Stimulated activated CD4-positive, alpha-beta T cell treated with anti-CD3 and anti-CD28 coated beads, TNF-alpha, amount 100 ng/mL, for 48 hours (primary cell): ENCODE measurements at regions not wholly inside any gene's neighbourhood (a gene's known extent, or its start where the extent isn't known, plus 50 kb on each side); places are given as distances from the start of the nearest gene placed in this dataset.
"Not testable (repeated sequence)": the region's sequence is repeated elsewhere in the genome, so short reads cannot be mapped to it uniquely, and the experiment has no call there.

Source experiments
- DNase-seq, 3 donors: peaks; one replicate each; pipeline ENCODE4 v3.0.0-alpha.2; 2020; ENCODE audit warnings: low read depth in 3 of 3

- DNase-seq: no peak
Measured at GRCh38 chr2:172259827-172260226, 157.1 kb upstream of the DLX2 start.

- no peak for DNase-seq
Measured at GRCh38 chr2:172260336-172260735, 157.6 kb upstream of the DLX2 start.

DNA sequence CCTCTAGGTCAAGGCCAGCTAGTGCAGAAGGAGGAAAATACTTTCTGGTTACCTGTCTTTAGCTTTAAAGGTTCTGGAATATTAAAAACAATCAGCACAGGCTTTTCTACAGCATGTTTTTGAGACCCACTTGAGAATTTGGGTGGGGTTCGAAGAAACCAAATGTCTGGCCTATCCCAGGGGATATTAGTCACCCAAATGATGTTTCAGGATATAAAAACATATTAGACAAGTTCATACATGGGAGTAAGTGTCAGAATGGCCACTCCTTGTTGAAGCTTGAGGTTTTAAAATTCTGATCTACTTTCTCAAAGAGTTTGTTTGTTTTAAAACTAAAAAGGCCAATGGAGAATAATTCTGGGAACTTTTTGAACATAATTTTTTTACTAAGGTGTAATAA lies 158.6 kb upstream of the DLX2 start:
- no peak for DNase-seq

GRCh38 chr2:172262486-172262885 lies 159.8 kb upstream of the DLX2 start:
- no peak for DNase-seq

DNA sequence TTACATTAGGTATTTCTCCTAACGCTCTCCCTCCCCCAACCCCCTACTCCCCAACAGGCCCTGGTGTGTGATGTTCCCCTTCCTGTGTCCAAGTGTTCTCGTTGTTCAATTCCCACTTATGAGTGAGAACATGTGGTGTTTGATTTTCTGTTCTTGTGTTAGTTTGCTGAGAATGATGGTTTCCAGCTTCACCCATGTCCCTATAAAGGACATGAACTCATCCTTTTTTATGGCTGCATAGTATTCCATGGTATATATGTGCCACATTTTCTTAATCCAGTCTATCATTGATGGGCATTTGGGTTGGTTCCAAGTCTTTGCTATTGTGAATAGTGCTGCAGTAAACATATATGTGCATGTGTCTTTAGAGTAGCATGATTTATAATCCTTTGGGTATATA lies 162.1 kb upstream of the DLX2 start:
- not testable (repeated sequence) for DNase-seq

GRCh38 chr2:172269507-172270244 lies 157.7 kb upstream of the ITGA6 start:
- not testable (repeated sequence) for DNase-seq

- DNase-seq: no peak
Measured at GRCh38 chr2:172270278-172271079, 156.9 kb upstream of the ITGA6 start.

DNA sequence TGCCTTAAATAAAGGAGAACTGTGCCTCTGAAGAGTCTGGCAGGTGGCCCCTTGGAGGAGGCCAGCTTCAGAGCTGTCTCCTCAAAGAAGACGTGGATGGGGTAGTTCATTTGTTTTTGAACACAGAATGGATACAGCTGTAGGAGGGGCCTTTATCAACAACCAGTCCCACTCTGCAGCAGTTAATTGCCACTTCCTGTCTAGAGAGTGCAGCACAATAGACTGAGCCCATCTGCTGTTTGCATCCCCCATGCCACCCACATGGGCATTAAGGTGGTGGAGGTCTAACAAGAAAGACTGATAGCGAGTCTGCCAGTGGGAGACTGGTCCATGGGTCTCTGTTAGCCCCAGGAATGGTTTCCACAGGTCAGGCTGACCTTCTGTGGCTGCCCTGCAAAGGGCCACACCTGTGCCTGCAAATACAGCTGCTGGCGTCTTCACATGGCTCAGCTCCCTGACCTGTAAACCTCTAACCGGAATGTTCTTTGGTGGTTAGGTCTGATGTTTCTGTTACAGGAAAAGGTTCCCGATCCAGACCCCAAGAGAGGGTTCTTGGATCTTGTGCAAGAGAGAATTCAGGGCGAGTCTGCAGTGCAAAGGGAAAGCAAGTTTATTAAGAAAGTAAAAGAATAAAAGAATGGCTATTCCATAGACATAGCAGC lies 153.3 kb upstream of the ITGA6 start:
- DNase-seq: no peak

DNA sequence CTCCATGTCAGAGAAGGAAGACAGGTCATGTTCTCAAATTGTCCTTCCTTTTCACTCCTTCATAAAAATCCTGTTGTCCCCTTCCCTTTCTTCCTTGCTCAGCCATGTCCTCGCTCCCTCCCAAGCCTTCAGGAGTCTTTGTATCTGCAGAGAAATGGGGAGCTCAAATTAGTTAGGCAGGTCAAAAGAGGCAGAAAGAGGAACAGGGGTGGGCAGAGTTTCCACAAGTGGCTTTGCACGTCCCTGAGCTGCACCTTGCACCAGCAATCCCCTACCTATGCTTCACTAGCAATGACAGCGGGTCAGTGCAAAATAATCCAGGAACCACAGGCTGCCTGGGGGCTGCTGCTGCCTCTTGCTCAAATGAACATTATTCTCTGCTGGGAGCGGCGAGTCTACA lies 152.1 kb upstream of the ITGA6 start:
- DNase-seq: no peak

GRCh38 chr2:172276961-172277360 lies 150.4 kb upstream of the ITGA6 start:
- DNase-seq: no peak

- DNase-seq: no peak
Measured at GRCh38 chr2:172278667-172279066, 148.7 kb upstream of the ITGA6 start.

DNA sequence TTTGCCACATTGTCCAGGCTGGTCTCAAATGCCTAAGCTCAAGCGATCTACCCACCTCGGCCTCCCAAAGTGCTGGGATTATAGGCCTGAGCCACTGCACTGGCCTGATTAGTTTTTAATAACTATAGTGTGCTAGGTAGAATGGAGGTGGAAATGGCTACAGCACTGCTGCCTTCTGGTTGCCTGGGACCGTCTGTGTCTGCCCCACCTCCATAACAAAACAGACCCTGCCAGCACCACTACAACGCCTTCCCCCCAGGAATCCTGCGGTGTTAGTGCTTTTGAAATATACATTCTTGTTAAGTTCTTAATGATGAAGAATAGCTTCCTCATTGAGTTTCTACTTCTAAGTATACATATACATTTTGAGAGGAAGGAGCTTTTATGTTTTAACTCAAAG lies 148.2 kb upstream of the ITGA6 start:
- DNase-seq: no peak

DNA sequence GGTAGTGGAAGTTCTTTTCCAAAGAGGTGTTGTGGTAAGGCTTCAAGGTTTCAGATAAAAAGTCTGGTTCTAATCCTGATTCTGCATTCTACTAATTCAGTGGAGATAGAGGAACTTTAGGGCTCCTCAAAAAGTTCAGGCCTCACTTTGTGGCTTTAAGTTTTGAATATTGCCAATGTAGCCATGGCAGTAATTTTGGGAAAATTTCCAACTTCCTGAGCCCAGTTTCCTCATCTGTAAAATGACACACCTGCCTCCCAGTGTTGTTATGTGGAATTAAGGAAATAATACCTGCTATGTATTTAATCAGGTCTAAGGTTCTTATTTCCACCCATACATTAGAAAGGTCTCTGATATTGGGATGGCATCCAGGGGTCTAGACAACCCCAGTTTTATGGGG lies 147.6 kb upstream of the ITGA6 start:
- DNase-seq: no peak

- DNase-seq: no peak
Measured at GRCh38 chr2:172280571-172281361, 146.6 kb upstream of the ITGA6 start.

GRCh38 chr2:172281648-172282570 lies 145.5 kb upstream of the ITGA6 start:
- no peak for DNase-seq

DNA sequence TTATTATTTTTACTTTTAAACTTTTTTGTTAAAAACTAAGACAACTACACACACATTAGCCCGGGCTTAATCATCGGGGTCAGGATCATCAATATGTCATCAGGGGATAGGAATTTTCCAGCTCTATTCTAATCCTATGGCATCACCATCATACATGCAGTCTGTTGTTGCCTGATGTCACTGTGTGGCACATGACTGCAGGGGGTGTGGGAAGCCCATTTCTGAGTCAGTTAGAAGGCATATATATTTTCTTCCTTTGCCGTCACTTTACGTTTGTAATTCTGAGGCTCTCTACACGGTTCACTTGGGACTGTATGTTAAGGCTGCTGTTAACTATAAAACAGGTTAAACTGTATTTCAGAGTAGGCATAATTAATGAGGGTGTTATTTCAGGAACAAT lies 144.4 kb upstream of the ITGA6 start:
- no peak for DNase-seq

DNA sequence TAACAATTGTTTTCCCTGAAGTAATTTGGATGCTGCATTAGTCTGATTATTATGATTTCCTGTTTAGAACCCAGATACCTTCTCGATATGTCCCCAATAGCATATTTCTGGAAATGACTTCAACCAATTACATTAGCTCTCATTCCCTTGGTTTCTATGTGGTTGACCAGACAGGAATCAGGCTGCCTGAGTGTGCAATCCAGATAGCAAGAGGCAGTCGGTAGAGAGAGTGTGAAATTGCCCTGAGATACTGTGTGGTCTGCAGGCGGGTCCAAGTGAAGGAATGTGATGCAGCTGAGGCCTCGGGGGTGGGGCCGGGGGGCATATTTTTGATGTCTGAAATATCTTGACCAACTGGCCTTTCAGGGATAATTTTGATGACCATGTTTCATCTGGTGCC lies 143.9 kb upstream of the ITGA6 start:
- DNase-seq: no peak

DNA sequence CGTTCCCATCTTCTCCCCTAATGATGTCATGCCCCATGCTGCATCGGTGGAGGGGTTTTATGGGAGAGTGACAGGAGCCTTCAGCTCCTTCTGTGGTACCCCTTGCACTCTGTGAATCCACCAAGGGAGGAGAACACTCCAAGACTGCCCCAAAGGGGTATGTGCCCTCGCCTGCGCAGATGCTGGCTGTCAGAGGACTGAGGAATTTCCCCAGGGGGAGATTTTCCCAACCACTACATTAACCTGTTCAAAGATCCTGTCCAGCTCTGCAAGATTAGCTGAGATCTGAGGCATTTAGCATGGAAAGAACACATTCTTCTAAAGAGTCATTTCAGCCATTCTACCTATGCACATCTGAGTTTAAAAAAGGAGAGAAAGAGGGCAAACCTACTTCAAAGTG lies 143.2 kb upstream of the ITGA6 start:
- DNase-seq: no peak

- DNase-seq: no peak
Measured at GRCh38 chr2:172285010-172285621, 142.3 kb upstream of the ITGA6 start.

- DNase-seq: no peak
Measured at GRCh38 chr2:172285760-172286159, 141.6 kb upstream of the ITGA6 start.
